Colonic mucosa (tissue), 4 donors: ENCODE measurements at regions not wholly inside any gene's neighbourhood (a gene's known extent, or its start where the extent isn't known, plus 50 kb on each side); places are given as distances from the start of the nearest gene placed in this dataset.

ENCODE experiments used
- DNase-seq: peaks from one replicate; pipeline ENCODE4 v3.0.0-alpha.2; 2020
- H3K27ac ChIP-seq: fragments of 200-600 bp; one replicate; pipeline ENCODE4 v1.8.0; 2021
- H3K27me3 ChIP-seq: fragments of 200-600 bp; one replicate; pipeline ENCODE4 v1.8.0; 2021
- H3K36me3 ChIP-seq: fragments of 200-600 bp; one replicate; pipeline ENCODE4 v1.8.0; 2021
- H3K4me1 ChIP-seq: fragments of 200-600 bp; one replicate; pipeline ENCODE4 v1.8.0; 2021; ENCODE audit warnings: mild to moderate bottlenecking
- H3K4me3 ChIP-seq: fragments of 200-600 bp; one replicate; pipeline ENCODE4 v1.8.0; 2021
- H3K9ac ChIP-seq, 2 donors: one replicate each; pipeline ENCODE4 v1.7.0; 2013; ENCODE audit warnings: control low read depth in 2 of 2, low read depth in 2 of 2, low read length in 2 of 2
- H3K9me3 ChIP-seq: fragments of 200-600 bp; one replicate; pipeline ENCODE4 v1.8.0; 2021
- intact Hi-C: fragments of 100-400 bp; cut with DNase I; formaldehyde crosslinking; loops from one replicate; pipeline ENCODE4 v1.14.1; 2022
- TF ChIP-seq, protein P1 (sequence below): fragments of 200-600 bp; IDR thresholded peaks from one replicate; pipeline ENCODE4 v1.8.0; 2022; ENCODE audit warnings: antibody characterized with exemption, mild to moderate bottlenecking
- donor health status: healthy.
- donor health status: DM: no; HTN: no; CAD: no.
- donor health status: DM: no; HTN: no; CAD: no.

DNA sequence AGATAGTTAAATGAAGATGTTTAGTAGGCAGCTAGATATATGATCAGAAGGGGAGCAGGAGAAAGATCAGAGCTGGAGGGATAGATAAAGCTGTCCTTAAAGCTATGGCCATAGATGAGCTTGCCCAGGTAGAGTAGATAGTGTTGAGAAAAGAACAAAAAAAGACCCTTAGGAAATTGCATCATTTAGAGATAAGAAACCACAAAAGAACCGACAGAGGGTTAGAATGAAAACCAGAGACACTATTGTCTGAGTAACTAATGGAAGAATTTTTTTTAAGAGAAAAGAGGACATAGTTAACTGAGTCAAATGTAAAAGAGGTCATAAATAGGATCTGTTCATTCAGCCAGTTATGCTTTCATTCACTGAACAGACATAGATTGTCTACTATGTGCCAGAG lies 101.8 kb downstream of the TNFAIP3 start:
- Histone ChIP-seq H3K9me3 (no peaks in the 10 kb centered on the region), H3K27me3 (no peaks in the 10 kb centered on the region), H3K9ac (no peak overlapping the region), H3K4me1 (no peaks in the 10 kb centered on the region), H3K4me3 (no peak overlapping the region), H3K36me3 (no peaks in the 10 kb centered on the region), H3K27ac (no peak overlapping the region)
- intact Hi-C loops: no loop called here
- DNase-seq: no peak
- TF ChIP-seq, protein P1, sequence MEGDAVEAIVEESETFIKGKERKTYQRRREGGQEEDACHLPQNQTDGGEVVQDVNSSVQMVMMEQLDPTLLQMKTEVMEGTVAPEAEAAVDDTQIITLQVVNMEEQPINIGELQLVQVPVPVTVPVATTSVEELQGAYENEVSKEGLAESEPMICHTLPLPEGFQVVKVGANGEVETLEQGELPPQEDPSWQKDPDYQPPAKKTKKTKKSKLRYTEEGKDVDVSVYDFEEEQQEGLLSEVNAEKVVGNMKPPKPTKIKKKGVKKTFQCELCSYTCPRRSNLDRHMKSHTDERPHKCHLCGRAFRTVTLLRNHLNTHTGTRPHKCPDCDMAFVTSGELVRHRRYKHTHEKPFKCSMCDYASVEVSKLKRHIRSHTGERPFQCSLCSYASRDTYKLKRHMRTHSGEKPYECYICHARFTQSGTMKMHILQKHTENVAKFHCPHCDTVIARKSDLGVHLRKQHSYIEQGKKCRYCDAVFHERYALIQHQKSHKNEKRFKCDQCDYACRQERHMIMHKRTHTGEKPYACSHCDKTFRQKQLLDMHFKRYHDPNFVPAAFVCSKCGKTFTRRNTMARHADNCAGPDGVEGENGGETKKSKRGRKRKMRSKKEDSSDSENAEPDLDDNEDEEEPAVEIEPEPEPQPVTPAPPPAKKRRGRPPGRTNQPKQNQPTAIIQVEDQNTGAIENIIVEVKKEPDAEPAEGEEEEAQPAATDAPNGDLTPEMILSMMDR: no peak

DNA sequence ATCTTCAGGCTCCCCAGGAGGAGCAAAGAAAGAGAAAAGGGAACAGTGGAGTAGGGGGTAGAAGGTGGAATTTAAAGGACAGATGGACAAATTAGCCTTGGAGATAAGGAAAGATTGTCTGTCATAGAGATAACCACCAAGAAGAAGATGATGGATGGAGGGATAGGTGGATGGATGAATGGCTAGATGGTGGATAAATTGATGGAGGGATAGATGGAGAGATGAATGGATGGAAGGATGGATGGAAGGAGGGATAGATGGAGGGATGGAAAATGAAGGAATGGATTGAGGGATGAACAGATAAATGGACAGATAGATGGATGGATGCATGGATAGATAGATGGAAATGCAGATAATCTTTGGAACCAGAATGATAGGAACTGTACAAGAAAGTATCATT lies 102.8 kb downstream of the TNFAIP3 start:
- no peaks in the 10 kb centered on the region for H3K36me3 ChIP-seq
- H3K9ac ChIP-seq: no peak overlapping the region
- DNase-seq: no peak
- H3K4me1 ChIP-seq: no peaks in the 10 kb centered on the region
- intact Hi-C loops: loop anchor here (10.0 kb wide), 1 partner anchor 265 kb away; no protein-coding TSS in a partner anchor
- H3K4me3 ChIP-seq: no peak overlapping the region
- H3K27me3 ChIP-seq: no peaks in the 10 kb centered on the region
- TF ChIP-seq, protein P1: no peak
- no peaks in the 10 kb centered on the region for H3K9me3 ChIP-seq
- H3K27ac ChIP-seq: no peak overlapping the region

DNA sequence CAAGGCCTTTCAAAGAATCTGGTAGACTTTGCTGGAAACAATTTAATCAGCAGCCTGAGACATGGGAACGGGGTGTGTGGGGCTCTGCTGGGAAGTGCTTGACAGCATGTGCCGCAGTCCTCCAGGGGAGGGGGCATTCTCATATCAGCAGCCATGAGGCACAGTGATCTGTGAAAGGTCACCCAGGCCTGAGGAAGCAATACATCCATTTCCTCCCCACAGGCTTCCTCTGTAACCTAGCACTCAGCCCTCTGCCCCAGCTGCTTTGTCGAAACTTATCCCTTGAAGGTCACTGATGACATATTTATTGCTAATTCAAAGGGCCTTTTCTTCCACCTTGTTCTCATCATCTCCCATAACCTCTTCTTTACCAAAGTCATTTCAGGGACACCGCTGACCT lies 103.3 kb downstream of the TNFAIP3 start:
- intact Hi-C loops: loop anchor here (10.0 kb wide), 1 partner anchor 266 kb away; no protein-coding TSS in a partner anchor
- no peak for DNase-seq
- Histone ChIP-seq H3K4me3 (no peak overlapping the region), H3K27me3 (no peaks in the 10 kb centered on the region), H3K36me3 (no peaks in the 10 kb centered on the region), H3K9me3 (no peaks in the 10 kb centered on the region), H3K27ac (no peak overlapping the region), H3K4me1 (no peaks in the 10 kb centered on the region), H3K9ac (no peak overlapping the region)
- TF ChIP-seq, protein P1: no peak

DNA sequence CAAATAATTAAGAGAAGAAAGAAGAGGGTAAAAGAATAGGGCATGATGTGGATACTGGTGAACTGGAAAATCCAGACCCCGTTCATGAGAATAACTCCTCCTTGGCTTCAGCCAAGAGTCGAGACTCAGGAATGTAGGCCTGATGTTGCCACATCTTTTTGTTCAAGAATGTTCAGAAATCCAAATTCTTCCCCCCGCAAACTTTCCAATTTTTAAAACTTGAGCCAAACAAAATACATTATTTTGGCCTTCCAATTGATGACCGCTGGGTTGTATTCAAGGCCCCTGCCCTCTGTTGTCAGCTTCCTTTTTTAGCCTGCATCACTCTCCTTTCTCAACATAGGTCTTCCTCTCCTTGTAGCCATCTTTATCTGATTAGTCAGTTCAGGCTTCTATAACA lies 106.1 kb downstream of the TNFAIP3 start:
- intact Hi-C loops: loop anchor here (10.0 kb wide), 1 partner anchor 268 kb away; no protein-coding TSS in a partner anchor
- H3K4me1 ChIP-seq: no peaks in the 10 kb centered on the region
- no peak overlapping the region for H3K27ac ChIP-seq

DNA sequence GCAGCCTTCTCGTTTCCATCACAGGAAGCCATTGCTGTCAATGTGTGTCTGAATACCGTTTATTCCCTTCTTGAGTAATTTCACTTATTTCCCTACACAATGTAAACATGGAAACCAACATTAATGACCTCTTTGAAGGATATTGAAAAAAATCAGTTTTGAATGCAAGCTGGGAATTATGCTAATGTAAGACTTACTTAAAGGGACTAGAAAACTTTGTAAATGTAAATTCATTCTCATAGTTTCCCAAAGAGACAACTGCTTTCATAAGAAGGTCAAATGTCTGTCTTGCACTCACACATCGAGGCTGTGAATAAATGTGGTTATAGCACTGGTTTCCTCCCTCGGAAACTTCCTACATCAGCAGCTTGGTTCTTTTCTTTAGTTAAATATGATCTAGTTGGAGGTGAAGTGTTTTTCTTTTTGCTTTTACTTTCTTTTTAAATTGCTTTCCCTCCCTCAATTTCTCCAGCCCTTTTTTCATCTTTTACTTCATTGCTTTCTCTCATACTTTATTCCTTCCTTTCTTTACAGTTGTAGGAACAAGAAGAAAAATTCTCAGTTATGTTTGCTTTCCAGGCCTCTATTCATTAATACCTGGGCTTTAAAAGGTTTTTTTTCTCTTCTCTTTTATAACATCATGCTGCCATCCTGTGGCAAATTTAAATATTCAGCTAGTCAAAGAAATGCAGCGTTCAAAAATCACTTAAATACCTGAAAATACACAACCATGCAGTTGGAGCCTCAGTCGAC lies 108.3 kb downstream of the TNFAIP3 start:
- no peaks in the 10 kb centered on the region for H3K9me3 ChIP-seq
- no peak for DNase-seq
- TF ChIP-seq, protein P1: peak; percentile 29
- peak overlapping the region; percentile 15 for H3K27ac ChIP-seq
- no peaks in the 10 kb centered on the region for H3K36me3 ChIP-seq
- H3K4me3 ChIP-seq: no peak overlapping the region
- no peaks in the 10 kb centered on the region for H3K4me1 ChIP-seq
- intact Hi-C loops: loop anchor here (10.0 kb wide), 1 partner anchor 271 kb away; no protein-coding TSS in a partner anchor
- H3K27me3 ChIP-seq: no peaks in the 10 kb centered on the region
- no peak overlapping the region for H3K9ac ChIP-seq

More for the DNA sequence above, 106.1 kb downstream of the TNFAIP3 start:
- Histone ChIP-seq H3K4me3 (no peak overlapping the region), H3K36me3 (no peaks in the 10 kb centered on the region), H3K9ac (no peak overlapping the region), H3K9me3 (no peaks in the 10 kb centered on the region), H3K27me3 (no peaks in the 10 kb centered on the region)
- TF ChIP-seq, protein P1: no peak
- no peak for DNase-seq
